ENCODE measurements at regions not wholly inside any gene's neighbourhood (a gene's known extent, or its start where the extent isn't known, plus 50 kb on each side); places are given as distances from the start of the nearest gene placed in this dataset.

GRCh38 chr1:112040891-112041740 lies 51.6 kb upstream of the KCND3 start:
- FAIRE-seq = no peak

GRCh38 chr1:112043901-112044300 lies 54.4 kb upstream of the KCND3 start:
- no peak for FAIRE-seq

GRCh38 chr1:112044745-112045144 lies 55.3 kb upstream of the KCND3 start:
- FAIRE-seq = no peak

GRCh38 chr1:112046630-112047029 lies 57.2 kb upstream of the KCND3 start:
- no peak for FAIRE-seq

GRCh38 chr1:112048421-112048820 lies 59.0 kb upstream of the KCND3 start:
- FAIRE-seq = no peak

GRCh38 chr1:112054510-112054909 lies 65.0 kb upstream of the KCND3 start:
- no peak for FAIRE-seq

GRCh38 chr1:112056354-112056753 lies 66.9 kb upstream of the KCND3 start:
- no peak for FAIRE-seq

- no peak for FAIRE-seq
Observed at GRCh38 chr1:112057736-112058135, 68.3 kb upstream of the KCND3 start.

GRCh38 chr1:112058815-112059450 lies 69.5 kb upstream of the KCND3 start:
- no peak for FAIRE-seq

GRCh38 chr1:112059679-112060078 lies 70.2 kb upstream of the KCND3 start:
- no peak for FAIRE-seq

- FAIRE-seq = no peak
Observed at GRCh38 chr1:112060261-112060660, 70.8 kb upstream of the KCND3 start.

GRCh38 chr1:112061056-112061455 lies 71.6 kb upstream of the KCND3 start:
- no peak for FAIRE-seq

- FAIRE-seq = no peak
Observed at GRCh38 chr1:112061901-112062320, 72.4 kb upstream of the KCND3 start.

GRCh38 chr1:112063781-112064728 lies 74.6 kb upstream of the KCND3 start:
- FAIRE-seq = no peak

GRCh38 chr1:112067989-112068388 lies 78.5 kb upstream of the KCND3 start:
- FAIRE-seq = no peak

- FAIRE-seq = no peak
Observed at GRCh38 chr1:112070677-112071076, 81.2 kb upstream of the KCND3 start.

GRCh38 chr1:112074711-112075110 lies 85.2 kb upstream of the KCND3 start:
- FAIRE-seq = no peak

- FAIRE-seq = no peak
Observed at GRCh38 chr1:112075566-112075965, 86.1 kb upstream of the KCND3 start.

GRCh38 chr1:112079446-112079845 lies 90.0 kb upstream of the KCND3 start:
- FAIRE-seq = no peak

- no peak for FAIRE-seq
Observed at GRCh38 chr1:112083487-112083886, 94.0 kb upstream of the KCND3 start.

- no peak for FAIRE-seq
Observed at GRCh38 chr1:112092656-112093371, 103.3 kb upstream of the KCND3 start.

GRCh38 chr1:112093372-112093694 lies 103.9 kb upstream of the KCND3 start:
- no peak for FAIRE-seq

GRCh38 chr1:112099979-112100378 lies 110.5 kb upstream of the KCND3 start:
- no peak for FAIRE-seq

Measured in endometrium (tissue), 2 donors.